Panc1 (cell line): ENCODE measurements at regions not wholly inside any gene's neighbourhood (a gene's known extent, or its start where the extent isn't known, plus 50 kb on each side); places are given as distances from the start of the nearest gene placed in this dataset.

Experiments used
- ATAC-seq: fragments of 200-7000 bp; cut with Tn5 transposase; 2 replicates; pipeline ENCODE4 v1.9.1; 2020; ENCODE audit warnings: mild to moderate bottlenecking, moderate library complexity
- BruUV-seq: library from RNA; stranded (reverse); fragments of 400-500 nt; replicated peaks from 2 replicates; lab custom pipeline; 2021; lab: Mats Ljungman, UMichigan
- CTCF ChIA-PET: fragments of 300-600 bp; sonication (Branson Sonifier 250); formaldehyde crosslinking; loops from one replicate; lab custom pipeline; 2022; ENCODE audit warnings: antibody characterized with exemption; lab: Charles Lee
- POLR2A ChIA-PET: fragments of 300-600 bp; sonication (Branson Sonifier 250); formaldehyde crosslinking; loops from one replicate; lab custom pipeline; 2022; ENCODE audit warnings: antibody characterized with exemption; lab: Charles Lee
- DNase-seq: peaks from one replicate; pipeline ENCODE4 v3.0.0-alpha.2; 2010; ENCODE audit warnings: low read depth, low spot score
- H3K27ac ChIP-seq: 2 replicates; pipeline ENCODE4 v1.5.1; 2011; ENCODE audit warnings: mild to moderate bottlenecking, low read length, inconsistent platforms
- H3K27me3 ChIP-seq: fragments of 200-500 bp; sonication (Bioruptor generic); 2 replicates; pipeline ENCODE4 v1.6.0; 2014; ENCODE audit warnings: low read length, inconsistent platforms; ENCODE audit not compliant: control insufficient read depth, insufficient read depth
- H3K36me3 ChIP-seq: fragments of 200-500 bp; sonication (Bioruptor generic); 2 replicates; pipeline ENCODE4 v1.5.1; 2014; ENCODE audit warnings: inconsistent platforms, mild to moderate bottlenecking, low read length, moderate library complexity; ENCODE audit not compliant: control insufficient read depth, insufficient read depth
- H3K4me1 ChIP-seq: 2 replicates; pipeline ENCODE4 v1.5.1; 2011; ENCODE audit warnings: inconsistent platforms, mild to moderate bottlenecking, low read length, moderate library complexity; ENCODE audit not compliant: control insufficient read depth, insufficient read depth
- H3K4me3 ChIP-seq, 2 experiments: 2 replicates each; pipeline ENCODE4 v1.5.1; 2011 to 2012; ENCODE audit warnings: low read depth in 2 of 2, low read length in 2 of 2, mild to moderate bottlenecking in 2 of 2, inconsistent platforms in 1 of 2, moderate library complexity in 1 of 2
- H3K9me3 ChIP-seq: fragments of 200-500 bp; sonication (Bioruptor generic); 2 replicates; pipeline ENCODE4 v1.5.1; 2014; ENCODE audit warnings: low read depth, mild to moderate bottlenecking, inconsistent platforms, low read length, moderate library complexity; ENCODE audit not compliant: control insufficient read depth, insufficient read depth
- POLR2AphosphoS5 ChIP-seq: IDR thresholded peaks from 2 replicates; pipeline ENCODE4 v1.6.1; 2012; ENCODE audit warnings: mild to moderate bottlenecking, low read depth, low read length, moderate library complexity
- SIN3A ChIP-seq: IDR thresholded peaks from 2 replicates; pipeline ENCODE4 v1.6.1; 2012; ENCODE audit warnings: low read depth, mild to moderate bottlenecking, low read length, moderate library complexity, borderline replicate concordance; ENCODE audit not compliant: insufficient read depth
- TCF7L2 ChIP-seq: IDR thresholded peaks from 2 replicates; pipeline ENCODE4 v1.6.1; 2011; ENCODE audit warnings: mild to moderate bottlenecking, low read depth, low read length, inconsistent platforms
- in situ Hi-C: cut with HindIII; loops from 2 replicates; pipeline ENCODE4 v1.10.0; 2016; ENCODE audit warnings: low sequenced_read_pairs, low pct_unique_long_range_greater_than_20kb
- intact Hi-C: fragments of 100-400 bp; cut with micrococcal nuclease; formaldehyde crosslinking; loops from one replicate; pipeline ENCODE4 v1.10.0; 2022; ENCODE audit not compliant: unreplicated experiment
- TF ChIP-seq, protein P1 (sequence below): fragments of 450-650 bp; IDR thresholded peaks from 2 replicates; pipeline ENCODE4 v1.5.1; 2017; ENCODE audit warnings: mild to moderate bottlenecking
- TF ChIP-seq, protein P2 (sequence below), 2 experiments: IDR thresholded peaks; 2 replicates each; pipeline ENCODE4 v1.6.1; 2011 to 2012; ENCODE audit warnings: low read depth in 2 of 2, control low read depth in 1 of 2, low read length in 1 of 2, mild to moderate bottlenecking in 1 of 2, moderate library complexity in 1 of 2; ENCODE audit not compliant: insufficient read depth in 1 of 2

DNA sequence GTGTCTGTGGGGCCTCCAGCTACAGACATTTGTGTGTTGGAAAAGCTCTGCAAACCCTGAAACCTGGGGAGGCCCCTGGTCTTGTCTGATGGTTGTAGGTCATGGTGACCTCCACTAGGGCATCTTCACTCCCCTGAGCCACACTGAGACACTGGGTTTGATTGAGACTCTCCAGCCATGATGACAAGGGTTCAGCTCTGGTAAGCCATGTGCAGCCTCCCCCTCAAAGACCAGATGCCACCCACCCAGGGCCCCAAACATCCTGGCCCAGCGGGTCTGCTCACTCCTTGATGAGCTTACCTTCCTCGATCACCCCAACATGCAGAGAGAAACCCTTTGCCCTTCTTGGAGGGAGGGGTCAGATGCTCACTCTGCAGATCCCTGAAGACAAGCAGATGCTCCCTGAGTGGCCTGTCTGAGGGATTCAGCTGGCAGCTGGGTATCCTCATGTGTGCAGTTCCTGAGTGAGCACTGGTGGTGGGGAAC, 101.6 kb downstream of the METRNL start:
- ChIA-PET POLR2A (no interaction called here), CTCF (interaction anchor here (0.6 kb wide), 1 partner anchor 389 kb away, joined by 4 read pairs; no protein-coding TSS in a partner anchor)
- no peaks in the 10 kb centered on the region for H3K9me3 ChIP-seq
- DNase-seq (no peak), ATAC-seq (0 out of 2 replicates have a peak, but pooled peaks have one; percentile 39)
- H3K27me3 ChIP-seq = no peaks in the 10 kb centered on the region
- H3K4me3 ChIP-seq = no peak overlapping the region
- H3K4me1 ChIP-seq = no peaks in the 10 kb centered on the region
- H3K36me3 ChIP-seq = no peaks in the 10 kb centered on the region
- BruUV-seq = no TSS peak
- no peak for TF ChIP-seq TCF7L2
- TF ChIP-seq, protein P1, sequence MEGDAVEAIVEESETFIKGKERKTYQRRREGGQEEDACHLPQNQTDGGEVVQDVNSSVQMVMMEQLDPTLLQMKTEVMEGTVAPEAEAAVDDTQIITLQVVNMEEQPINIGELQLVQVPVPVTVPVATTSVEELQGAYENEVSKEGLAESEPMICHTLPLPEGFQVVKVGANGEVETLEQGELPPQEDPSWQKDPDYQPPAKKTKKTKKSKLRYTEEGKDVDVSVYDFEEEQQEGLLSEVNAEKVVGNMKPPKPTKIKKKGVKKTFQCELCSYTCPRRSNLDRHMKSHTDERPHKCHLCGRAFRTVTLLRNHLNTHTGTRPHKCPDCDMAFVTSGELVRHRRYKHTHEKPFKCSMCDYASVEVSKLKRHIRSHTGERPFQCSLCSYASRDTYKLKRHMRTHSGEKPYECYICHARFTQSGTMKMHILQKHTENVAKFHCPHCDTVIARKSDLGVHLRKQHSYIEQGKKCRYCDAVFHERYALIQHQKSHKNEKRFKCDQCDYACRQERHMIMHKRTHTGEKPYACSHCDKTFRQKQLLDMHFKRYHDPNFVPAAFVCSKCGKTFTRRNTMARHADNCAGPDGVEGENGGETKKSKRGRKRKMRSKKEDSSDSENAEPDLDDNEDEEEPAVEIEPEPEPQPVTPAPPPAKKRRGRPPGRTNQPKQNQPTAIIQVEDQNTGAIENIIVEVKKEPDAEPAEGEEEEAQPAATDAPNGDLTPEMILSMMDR = no peak
- TF ChIP-seq, protein P2, sequence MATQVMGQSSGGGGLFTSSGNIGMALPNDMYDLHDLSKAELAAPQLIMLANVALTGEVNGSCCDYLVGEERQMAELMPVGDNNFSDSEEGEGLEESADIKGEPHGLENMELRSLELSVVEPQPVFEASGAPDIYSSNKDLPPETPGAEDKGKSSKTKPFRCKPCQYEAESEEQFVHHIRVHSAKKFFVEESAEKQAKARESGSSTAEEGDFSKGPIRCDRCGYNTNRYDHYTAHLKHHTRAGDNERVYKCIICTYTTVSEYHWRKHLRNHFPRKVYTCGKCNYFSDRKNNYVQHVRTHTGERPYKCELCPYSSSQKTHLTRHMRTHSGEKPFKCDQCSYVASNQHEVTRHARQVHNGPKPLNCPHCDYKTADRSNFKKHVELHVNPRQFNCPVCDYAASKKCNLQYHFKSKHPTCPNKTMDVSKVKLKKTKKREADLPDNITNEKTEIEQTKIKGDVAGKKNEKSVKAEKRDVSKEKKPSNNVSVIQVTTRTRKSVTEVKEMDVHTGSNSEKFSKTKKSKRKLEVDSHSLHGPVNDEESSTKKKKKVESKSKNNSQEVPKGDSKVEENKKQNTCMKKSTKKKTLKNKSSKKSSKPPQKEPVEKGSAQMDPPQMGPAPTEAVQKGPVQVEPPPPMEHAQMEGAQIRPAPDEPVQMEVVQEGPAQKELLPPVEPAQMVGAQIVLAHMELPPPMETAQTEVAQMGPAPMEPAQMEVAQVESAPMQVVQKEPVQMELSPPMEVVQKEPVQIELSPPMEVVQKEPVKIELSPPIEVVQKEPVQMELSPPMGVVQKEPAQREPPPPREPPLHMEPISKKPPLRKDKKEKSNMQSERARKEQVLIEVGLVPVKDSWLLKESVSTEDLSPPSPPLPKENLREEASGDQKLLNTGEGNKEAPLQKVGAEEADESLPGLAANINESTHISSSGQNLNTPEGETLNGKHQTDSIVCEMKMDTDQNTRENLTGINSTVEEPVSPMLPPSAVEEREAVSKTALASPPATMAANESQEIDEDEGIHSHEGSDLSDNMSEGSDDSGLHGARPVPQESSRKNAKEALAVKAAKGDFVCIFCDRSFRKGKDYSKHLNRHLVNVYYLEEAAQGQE (IDR thresholded peaks at IDR 0.05; ENCODE audit: insufficient read depth in 1 of 2, low read depth in 2 of 2, low read length in 1 of 2) = no peak
- no peak for TF ChIP-seq POLR2AphosphoS5
- TF ChIP-seq SIN3A = no peak
- H3K27ac ChIP-seq = no peak overlapping the region
- intact Hi-C loops = no loop called here
- in situ Hi-C loops = no loop called here

DNA sequence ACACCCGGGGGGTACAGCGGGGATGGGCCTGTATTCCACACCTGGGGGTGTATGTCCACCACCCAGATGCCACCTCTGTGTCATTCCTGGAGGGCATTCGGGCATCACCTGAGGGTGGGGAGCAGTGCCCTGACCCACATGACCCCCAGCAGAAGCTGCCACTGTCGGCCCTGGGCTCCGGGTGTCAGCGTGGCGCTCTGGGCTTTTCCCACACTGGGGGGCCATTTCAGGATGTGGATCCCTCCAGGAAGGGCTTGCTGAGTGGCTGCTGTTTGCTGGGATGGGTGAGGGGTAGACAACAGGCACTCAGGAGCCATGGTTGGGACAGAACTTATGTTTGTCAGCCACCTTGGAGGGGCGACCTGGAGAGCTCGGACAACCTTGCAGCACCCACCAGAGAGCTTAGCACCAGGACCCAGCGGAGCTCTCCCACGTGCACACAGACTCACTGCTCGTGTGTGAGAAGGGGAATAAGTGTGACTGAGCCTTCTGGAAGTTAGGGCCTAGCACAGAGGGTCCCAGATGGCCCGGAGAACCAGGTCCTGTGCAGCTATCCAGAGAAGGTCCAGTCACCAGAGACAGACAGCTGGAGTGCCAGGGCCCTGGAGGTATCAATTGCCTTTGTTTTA, 102.7 kb downstream of the METRNL start:
- CTCF ChIA-PET = no interaction called here

More for the DNA sequence above, 102.7 kb downstream of the METRNL start:
- TF ChIP-seq, protein P2 (IDR thresholded peaks at IDR 0.05; ENCODE audit: insufficient read depth in 1 of 2, low read depth in 2 of 2, low read length in 1 of 2) = no peak
- TF ChIP-seq POLR2AphosphoS5 = no peak
- no peak for TF ChIP-seq TCF7L2
- TF ChIP-seq, protein P1 = no peak
- no peak for TF ChIP-seq SIN3A
- Histone ChIP-seq H3K36me3 (no peaks in the 10 kb centered on the region), H3K4me1 (no peaks in the 10 kb centered on the region), H3K27me3 (no peaks in the 10 kb centered on the region), H3K27ac (no peak overlapping the region), H3K9me3 (no peaks in the 10 kb centered on the region), H3K4me3 (no peak overlapping the region)
- intact Hi-C loops = no loop called here
- BruUV-seq = no TSS peak
- ATAC-seq (peak; percentile 28; the same call in 1 of the 2 replicates), DNase-seq (no peak)
- POLR2A ChIA-PET = no interaction called here
- in situ Hi-C loops = no loop called here
